AG09309 (cell line): ENCODE measurements at regions not wholly inside any gene's neighbourhood (a gene's known extent, or its start where the extent isn't known, plus 50 kb on each side); places are given as distances from the start of the nearest gene placed in this dataset.

Experiments
- DNase-seq: peaks from one replicate; pipeline ENCODE4 v3.0.0-alpha.2; 2010; ENCODE audit warnings: low read depth
- H3K4me3 ChIP-seq: 2 replicates; pipeline ENCODE4 v1.5.1; 2011; ENCODE audit warnings: mild to moderate bottlenecking, low read depth, low read length, moderate library complexity; ENCODE audit not compliant: control insufficient read depth
- TF ChIP-seq, protein P1 (sequence below): IDR thresholded peaks from 2 replicates; pipeline ENCODE4 v1.5.1; 2011; ENCODE audit warnings: mild to moderate bottlenecking, low read depth, low read length, inconsistent platforms; ENCODE audit not compliant: insufficient read depth, control insufficient read depth; ENCODE audit errors: missing control alignments

DNA sequence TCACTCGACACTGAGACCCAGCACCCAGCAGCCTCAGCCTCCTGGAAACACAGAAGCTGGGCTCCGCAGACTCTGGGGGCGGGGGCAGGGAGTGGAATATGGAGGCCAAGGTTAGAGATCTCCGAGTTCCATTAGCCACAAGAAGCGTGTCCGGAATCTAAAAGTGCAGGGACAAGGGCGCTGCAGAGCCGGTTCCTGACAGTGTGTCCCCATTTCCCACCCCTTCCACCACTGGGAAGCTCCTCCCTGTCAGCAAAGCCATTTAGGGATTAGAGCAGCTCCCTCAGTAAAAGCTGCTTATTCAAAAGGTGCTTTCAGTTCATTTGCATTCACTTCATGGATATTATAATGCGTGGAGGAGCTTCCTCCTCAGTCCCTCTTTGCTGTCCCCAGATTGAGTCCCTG is 74.1 kb upstream of the HSPA9 start:
- no peak for DNase-seq
- TF ChIP-seq, protein P1, sequence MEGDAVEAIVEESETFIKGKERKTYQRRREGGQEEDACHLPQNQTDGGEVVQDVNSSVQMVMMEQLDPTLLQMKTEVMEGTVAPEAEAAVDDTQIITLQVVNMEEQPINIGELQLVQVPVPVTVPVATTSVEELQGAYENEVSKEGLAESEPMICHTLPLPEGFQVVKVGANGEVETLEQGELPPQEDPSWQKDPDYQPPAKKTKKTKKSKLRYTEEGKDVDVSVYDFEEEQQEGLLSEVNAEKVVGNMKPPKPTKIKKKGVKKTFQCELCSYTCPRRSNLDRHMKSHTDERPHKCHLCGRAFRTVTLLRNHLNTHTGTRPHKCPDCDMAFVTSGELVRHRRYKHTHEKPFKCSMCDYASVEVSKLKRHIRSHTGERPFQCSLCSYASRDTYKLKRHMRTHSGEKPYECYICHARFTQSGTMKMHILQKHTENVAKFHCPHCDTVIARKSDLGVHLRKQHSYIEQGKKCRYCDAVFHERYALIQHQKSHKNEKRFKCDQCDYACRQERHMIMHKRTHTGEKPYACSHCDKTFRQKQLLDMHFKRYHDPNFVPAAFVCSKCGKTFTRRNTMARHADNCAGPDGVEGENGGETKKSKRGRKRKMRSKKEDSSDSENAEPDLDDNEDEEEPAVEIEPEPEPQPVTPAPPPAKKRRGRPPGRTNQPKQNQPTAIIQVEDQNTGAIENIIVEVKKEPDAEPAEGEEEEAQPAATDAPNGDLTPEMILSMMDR, result no peak
- H3K4me3 ChIP-seq, result no peak overlapping the region

DNA sequence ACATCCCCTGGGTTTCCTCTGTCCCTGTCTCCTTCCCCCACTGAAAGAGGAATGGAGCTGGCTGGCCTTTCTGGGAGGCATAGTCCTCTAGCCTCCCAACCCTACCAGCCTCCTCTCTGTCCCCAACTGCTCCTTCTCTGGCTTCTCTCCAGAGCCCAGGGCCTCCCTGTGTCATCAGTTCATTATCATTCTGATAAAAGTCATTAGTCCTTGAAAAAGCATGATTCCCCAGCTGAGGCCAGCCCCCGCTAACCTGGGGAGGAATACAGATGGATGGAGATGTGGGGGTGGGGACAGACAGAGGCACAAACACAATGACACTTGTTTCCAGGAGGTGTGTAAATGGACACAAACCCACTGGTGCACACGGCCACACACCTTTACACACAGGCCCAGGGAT is 73.6 kb upstream of the HSPA9 start:
- DNase-seq, result no peak
- H3K4me3 ChIP-seq, result no peak overlapping the region
- TF ChIP-seq, protein P1, result no peak

DNA sequence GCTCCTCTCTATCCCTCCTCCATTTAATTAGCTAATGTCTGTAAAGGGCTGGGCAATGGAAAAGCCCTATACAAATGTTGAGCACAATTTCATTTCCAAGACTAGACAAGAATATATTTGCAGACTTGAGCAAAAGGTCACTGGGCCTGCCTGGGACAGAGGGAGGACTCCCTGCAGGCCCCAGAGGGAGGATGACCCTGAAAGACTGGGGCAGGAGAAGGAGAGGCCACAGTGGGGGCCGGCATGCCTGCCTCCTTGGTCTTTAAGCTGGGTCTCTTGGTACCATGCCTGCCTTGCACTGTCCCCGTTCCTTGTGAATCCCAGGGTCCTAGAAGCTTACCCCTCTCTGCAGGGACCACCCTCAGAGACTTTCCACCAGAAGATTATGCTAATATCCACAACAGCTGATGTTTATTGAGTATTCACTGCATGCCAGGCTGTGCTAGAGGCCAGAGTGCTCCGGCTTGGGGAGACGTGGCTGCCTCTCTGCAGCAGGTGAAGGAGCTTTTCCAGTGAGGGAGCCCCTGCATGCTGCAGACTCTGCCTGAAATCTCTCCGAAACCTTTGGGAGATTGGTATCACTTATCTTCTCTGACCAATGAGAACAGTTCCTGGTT is 72.7 kb upstream of the HSPA9 start:
- TF ChIP-seq, protein P1, result no peak
- H3K4me3 ChIP-seq, result no peak overlapping the region
- no peak for DNase-seq

DNA sequence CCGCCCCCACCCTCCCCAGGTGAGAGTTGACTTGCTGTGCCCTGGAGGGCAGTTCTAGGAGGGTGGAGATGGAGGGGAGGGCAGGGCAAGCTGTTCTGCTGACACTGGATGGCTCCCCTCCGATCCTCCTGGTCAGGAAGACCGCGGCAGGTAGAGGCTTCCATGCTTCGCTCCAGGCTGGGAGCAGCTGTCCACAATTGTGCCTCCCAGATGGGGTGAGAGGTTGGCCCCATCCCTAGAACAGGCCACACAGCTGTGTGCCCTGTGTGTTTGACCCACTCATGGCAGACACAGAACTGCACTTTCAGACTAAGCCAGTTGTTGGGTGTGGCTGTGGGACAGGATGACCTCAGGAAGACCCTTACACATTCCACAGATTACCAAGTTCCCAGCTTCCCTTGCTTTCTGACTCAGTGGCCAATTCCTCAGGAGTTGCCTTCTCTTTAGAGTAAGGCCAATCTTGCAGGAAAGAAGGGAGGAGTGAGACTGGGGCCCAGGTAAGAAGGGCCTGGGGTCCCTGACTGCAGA is 72.1 kb upstream of the HSPA9 start:
- no peak for DNase-seq
- no peak overlapping the region for H3K4me3 ChIP-seq
- TF ChIP-seq, protein P1, result no peak

DNA sequence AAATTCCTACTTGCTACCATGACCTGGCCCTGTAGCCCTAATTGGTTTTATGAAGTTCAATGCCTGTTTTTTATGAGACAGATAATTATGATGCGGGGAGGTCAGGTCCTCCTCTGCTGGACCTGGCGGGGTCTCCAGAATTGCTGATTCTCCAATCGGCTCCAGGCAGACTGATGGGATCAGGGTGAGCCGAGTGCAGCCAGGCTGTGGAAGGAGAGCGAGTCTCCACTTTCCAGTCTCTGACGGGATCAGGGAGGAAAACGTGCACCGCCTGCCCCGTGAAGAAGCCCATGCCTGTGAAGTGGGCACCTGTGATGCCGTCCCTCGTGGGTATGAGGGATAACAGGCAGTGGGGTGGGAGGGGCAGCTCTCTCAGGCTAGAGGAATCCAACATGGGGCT is 71.5 kb upstream of the HSPA9 start:
- TF ChIP-seq, protein P1, result no peak
- no peak for DNase-seq
- no peak overlapping the region for H3K4me3 ChIP-seq

DNA sequence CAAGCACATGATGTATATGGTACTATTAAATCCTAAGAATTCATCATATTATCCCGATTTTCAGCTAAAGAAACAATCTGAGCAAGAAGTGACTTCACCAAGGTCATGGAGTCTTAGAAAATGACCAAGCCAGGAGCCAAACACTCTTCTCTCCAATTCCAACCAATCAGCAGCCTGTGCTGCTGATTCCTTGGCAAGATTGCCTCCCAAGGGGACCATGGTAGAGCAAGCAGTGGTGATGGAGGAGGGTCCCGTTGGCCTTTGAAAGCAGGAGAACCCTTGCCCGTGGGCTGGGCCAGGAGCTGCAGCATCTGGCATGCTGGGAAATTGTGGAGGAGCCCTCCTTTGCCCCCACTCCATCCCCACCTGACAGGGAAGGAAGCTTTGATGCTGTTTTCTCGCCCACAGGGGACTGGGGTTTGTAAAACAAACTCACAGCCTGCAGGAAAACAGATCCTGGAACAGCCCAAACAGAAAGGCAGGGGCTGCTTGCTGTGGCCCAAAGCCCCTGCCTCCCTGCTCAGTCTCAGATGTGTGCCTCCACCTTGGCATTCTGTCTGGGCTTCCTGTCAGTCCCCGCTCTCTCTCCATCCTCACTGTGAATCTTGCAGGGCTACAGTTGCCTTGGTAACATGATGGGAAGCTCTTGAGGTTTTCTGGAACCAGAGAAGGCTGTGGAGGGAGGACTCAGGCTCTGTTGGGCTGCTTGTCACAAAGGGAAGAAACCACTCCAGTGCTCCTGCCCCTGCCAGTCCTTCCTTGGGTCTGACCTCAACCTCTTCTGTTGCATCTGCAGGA is 70.8 kb upstream of the HSPA9 start:
- TF ChIP-seq, protein P1, result no peak
- H3K4me3 ChIP-seq, result no peak overlapping the region
- no peak for DNase-seq
